ENCODE measurements at regions not wholly inside any gene's neighbourhood (a gene's known extent, or its start where the extent isn't known, plus 50 kb on each side); places are given as distances from the start of the nearest gene placed in this dataset.
"Not testable (repeated sequence)": the region's sequence is repeated elsewhere in the genome, so short reads cannot be mapped to it uniquely, and the experiment has no call there.

DNA sequence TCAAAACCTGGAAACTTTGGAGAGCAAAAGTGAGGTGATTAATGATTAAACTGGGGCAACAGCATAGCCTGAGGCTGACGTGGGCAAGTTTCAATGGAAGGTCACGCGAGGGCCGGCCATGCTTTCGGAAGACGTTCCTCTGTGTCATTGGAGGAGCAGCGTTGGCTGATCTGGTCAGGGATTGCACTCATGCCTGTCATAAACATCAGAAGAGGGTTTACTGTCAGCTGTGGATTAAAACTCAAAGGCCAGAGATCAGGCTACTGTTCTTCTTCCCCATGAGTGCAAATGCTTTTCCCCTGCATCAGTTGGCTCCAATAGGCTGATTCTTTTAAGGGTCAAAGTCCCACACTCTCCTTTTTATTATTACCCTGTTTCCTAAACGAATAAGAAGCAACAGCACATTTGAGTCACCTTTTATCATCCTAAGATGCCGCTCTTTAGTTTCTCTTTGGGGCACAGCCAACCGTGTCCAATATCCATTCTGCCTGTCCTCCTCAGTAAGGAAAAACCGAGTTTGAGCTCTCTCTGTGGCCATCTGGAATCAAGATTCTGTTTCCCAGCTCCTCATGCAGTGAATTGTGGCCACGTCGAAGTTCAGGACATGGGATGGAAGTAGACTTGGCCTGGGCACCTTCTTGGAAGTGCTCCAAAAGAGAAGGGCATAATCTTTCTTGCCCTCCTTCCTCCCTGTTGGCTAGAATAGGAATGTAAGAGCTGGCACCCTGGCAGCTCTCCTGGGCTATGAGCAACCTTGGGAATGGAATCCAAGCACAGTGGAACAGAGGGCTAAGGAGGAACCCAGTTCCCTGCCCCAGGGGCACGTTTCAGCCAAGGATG, 62.5 kb upstream of the INSIG1 start:
- H3K4me3 ChIP-seq (ENCODE audit: low read length), result no peak overlapping the region
- DNase-seq (ENCODE audit: low read depth), result no peak
- TF ChIP-seq, protein P1, sequence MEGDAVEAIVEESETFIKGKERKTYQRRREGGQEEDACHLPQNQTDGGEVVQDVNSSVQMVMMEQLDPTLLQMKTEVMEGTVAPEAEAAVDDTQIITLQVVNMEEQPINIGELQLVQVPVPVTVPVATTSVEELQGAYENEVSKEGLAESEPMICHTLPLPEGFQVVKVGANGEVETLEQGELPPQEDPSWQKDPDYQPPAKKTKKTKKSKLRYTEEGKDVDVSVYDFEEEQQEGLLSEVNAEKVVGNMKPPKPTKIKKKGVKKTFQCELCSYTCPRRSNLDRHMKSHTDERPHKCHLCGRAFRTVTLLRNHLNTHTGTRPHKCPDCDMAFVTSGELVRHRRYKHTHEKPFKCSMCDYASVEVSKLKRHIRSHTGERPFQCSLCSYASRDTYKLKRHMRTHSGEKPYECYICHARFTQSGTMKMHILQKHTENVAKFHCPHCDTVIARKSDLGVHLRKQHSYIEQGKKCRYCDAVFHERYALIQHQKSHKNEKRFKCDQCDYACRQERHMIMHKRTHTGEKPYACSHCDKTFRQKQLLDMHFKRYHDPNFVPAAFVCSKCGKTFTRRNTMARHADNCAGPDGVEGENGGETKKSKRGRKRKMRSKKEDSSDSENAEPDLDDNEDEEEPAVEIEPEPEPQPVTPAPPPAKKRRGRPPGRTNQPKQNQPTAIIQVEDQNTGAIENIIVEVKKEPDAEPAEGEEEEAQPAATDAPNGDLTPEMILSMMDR (conservative IDR thresholded peaks at IDR 0.05; ENCODE audit: low read length), result no peak

DNA sequence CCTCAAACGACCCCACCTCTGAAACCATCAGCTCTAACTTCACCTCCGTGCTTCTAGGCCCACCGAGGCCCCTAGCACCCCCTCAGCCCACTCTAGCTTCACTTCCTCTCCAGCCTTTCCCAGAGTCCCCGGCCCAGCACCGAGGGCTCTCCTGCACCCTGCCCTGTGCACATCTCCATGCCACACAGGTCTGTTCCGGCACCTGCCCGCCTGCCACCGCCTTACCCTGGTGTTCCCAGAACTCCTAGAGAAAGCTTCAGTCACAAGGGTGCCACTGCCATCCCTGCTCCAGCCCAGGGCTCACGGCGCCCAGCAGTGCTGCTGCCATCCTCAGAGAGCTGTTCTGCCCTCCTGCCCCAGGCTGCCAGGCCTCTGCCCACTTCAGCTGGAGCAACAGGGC, 61.3 kb upstream of the INSIG1 start:
- TF ChIP-seq, protein P1 (conservative IDR thresholded peaks at IDR 0.05; ENCODE audit: low read length), result no peak
- H3K4me3 ChIP-seq (ENCODE audit: low read length), result no peak overlapping the region
- no peak for DNase-seq (ENCODE audit: low read depth)

DNA sequence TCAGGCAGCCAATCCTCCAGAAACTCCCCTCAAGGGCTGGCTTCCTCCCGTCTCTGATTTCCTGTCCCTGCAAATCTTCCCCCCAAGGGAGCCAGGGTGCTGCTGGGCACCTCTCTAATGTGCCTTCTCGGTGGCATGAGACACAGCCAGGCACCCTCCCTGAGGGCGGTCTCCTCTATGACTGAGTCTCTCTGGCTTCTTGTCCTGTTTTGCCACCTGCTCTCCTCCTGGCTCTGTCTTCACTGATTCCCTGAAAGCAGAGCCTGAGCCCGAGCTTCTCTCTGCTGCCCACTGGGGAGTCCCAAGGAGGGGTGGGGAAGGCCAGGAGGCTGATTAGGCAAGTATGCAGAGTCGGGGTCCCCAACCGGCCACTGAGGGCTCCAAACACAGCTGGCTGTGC, 60.4 kb upstream of the INSIG1 start:
- DNase-seq (ENCODE audit: low read depth), result no peak
- no peak overlapping the region for H3K4me3 ChIP-seq (ENCODE audit: low read length)
- TF ChIP-seq, protein P1 (conservative IDR thresholded peaks at IDR 0.05; ENCODE audit: low read length), result no peak

DNA sequence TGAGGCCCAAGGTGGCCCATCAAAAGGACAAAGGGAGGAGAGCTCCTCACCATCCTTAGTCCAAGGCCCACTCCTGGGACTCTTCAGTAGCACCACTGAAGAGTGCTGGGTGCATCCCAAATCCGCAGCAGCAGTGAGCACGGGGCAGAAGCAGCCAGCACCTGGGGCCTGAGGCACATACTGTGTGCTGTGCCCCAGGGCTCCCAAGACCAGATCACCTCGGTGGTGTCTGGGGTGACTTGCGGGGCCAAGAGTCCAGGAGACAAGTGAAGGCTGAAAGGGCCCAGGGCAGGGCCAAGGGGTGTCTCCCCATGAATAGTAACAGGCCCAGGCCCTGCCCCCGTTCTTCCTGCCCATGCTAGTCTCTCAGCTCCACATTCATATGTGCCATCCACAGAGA, 59.9 kb upstream of the INSIG1 start:
- no peak for DNase-seq (ENCODE audit: low read depth)
- H3K4me3 ChIP-seq (ENCODE audit: low read length), result no peak overlapping the region
- TF ChIP-seq, protein P1 (conservative IDR thresholded peaks at IDR 0.05; ENCODE audit: low read length), result no peak

DNA sequence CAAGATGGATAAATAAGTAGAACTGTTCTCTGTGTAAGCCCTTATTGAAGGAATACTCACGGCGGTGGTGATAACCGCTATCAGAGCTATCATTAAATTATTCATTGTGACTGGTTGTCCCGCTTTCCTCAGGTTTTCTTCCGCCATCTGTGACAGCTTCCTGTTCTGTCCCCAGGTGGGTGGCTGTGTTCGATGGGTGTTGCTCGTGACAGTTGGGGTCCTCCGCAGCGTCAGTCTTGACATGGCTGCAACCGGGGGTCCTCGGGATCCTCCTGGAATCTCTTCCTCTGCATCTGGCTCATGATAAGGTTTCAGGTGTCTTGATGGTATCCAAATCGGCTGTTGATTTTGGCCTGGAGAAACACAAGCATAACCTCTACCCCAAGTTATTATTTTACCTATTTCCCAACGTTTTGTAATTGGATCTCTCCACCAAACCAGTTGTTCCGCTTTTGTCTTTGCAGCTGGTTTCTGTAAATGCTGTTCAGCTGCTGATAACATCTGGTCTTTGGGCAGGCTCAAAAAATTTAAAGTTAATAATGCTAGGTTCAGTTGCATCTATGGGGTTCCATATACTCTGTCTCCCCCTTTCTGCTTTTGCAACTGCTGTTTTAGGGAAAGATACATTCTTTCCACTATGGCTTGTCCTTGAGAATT, 58.1 kb upstream of the INSIG1 start:
- H3K4me3 ChIP-seq (ENCODE audit: low read length); DNase-seq (ENCODE audit: low read depth): not testable (repeated sequence)

DNA sequence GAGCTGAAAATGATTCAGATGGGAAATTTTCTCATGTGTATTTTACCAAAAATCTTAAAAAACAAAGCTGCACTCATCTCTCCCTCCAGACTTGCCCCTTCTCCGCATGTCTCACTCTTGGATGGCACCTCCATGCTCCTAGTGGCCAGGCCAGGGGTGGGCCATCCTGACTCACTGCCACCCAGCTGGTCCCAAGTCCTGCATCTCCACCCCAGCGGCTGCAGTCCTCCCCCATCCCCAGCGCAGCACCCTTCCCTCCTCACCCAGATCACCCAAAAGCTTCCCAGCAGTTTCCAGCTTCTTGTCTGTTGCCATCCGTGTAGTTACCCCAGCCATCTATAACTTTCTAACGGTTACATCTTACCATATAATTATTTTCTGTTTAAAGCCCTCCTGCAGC, 53.0 kb upstream of the INSIG1 start:
- DNase-seq (ENCODE audit: low read depth), result no peak
- TF ChIP-seq, protein P1 (conservative IDR thresholded peaks at IDR 0.05; ENCODE audit: low read length), result no peak

DNA sequence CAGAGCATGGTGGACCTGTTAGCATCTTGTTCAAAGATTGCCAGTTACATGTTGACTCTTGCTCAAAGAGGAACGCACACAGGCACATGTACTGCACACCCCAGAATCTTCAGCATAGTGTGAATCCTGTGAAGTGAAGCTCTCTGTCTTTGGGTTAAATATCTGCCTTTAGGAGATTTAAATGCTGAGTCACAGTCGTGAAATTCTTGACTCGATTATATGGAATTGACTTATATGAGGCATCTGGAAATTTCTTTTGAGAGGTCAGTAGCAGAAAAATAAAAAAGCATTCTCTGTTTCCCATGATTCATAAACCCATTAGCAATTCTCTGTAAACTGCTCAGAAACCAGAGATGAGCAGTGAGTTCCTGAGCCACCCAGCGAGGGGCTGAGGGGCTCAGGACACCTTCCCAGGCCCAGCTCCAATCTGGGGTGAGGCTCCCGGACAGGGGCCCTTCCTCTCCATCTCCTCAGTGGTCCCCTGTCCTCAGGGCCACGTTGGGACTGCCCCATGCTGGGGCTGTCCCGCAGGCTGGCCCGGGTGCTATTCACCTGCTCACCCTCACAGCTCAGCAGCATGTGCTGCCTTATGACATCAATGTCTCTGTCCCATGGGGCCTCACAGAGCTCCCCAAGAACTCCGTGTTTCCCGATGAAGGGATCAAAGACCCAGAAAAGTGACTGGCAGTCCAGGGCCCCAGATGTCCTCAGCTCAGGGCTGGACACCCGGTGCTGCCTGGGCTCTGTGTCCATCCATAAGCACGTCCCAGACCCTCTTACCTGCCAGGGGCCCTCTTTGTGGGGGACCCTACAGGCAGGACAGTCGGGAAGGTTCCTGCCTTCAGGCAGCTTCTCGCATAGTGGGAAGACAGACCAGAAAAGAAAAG, 50.0 kb upstream of the INSIG1 start:
- H3K4me3 ChIP-seq (ENCODE audit: low read length), result no peak overlapping the region
- TF ChIP-seq, protein P1 (conservative IDR thresholded peaks at IDR 0.05; ENCODE audit: low read length), result no peak
- DNase-seq (ENCODE audit: low read depth), result no peak

More for the DNA sequence above, 53.0 kb upstream of the INSIG1 start:
- no peak overlapping the region for H3K4me3 ChIP-seq (ENCODE audit: low read length)
